ELF-1 (cell line): ENCODE measurements at regions not wholly inside any gene's neighbourhood (a gene's known extent, or its start where the extent isn't known, plus 50 kb on each side); places are given as distances from the start of the nearest gene placed in this dataset.

ENCODE experiments used
- DNase-seq: peaks from one replicate; pipeline ENCODE4 v3.0.0-alpha.2; 2016; ENCODE audit warnings: low read depth, low spot score

DNA sequence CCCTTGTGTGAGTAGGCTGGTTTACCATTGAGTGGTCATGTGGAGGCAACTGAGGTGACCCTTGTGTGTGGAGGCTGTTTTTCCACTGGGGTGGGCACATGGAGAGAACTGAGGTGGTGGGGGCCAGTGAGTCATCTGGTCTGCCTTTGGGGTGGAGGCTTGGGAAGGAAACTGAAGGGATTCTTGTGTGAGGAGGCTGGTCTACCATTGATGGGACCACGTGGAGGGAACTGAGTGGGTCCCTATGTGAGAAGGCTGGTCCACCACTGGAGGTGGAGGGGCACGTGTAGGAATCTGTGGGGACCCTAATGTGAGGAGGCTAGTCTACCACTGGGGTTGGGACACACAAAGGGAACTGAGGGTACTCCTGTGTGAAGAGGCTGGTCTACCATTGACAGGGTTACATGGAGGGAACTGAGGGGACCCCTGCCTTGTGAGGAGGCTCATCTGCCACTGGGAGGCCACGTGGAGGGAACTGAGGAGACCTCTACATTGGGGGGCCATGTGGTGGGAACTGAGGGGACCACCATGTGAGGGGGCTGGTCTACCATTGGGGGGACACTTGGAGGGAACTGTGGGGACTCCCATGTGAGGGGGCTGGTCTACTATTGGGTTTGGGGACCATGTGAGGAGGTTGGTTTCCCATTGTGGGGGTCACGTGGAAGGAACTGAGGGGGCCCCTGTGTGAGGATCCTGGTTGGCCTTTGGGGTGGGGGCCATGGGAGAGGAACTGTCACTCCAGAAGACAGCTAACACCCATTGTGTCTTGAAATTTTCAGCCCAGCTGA, 164.5 kb downstream of the WNT7A start:
- DNase-seq, result no peak

DNA sequence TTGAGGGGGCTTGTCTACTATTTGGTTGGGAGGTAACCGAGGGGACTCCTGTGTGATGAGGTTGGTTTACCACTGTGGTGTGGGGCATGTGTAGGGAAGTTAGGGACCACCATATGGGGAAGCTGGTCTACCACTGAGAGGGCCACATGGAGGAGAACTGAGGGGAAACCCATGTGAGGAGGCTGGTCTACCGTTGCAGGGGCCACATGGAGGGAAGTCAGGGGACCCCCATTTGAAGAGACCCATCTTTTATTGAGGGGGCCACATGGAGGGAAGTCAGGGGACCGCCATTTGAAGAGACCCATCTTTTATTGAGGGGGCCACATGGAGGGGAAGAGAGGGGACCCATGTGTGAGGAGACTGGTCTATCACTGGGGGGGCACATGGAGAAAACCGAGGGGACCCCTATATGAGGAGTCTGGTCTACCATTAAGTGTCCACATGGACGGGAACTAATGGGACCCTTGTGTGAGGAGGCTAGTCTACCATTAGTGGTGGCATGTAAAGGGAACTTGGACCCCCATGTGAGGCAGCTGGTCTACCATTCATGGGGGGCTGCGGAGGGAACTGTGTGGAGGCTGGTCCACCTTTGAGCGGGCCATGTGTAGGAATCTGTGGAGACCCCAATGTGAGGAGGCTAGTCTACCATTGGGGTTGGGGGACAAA, 165.5 kb downstream of the FBLN2 start:
- no peak for DNase-seq

DNA sequence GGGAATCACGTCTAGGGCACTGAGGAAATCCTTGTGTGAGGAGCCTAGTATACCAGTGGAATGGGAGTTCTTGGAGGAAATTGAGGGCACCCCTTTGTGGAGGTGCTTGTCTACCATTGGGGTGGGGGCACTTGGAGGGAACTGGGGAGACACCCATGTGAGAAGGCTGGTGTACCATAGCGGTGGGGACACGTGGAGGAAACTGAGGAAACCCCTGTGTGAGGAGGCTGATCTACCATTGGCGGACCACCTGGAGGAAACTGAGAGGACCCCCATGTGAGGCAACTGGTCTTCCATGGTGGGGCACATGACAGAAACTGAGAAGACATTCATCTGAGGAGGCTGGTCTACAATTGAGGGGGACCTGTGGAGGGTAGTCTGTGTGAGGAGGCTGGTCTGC, 164.5 kb downstream of the FBLN2 start:
- DNase-seq, result no peak

DNA sequence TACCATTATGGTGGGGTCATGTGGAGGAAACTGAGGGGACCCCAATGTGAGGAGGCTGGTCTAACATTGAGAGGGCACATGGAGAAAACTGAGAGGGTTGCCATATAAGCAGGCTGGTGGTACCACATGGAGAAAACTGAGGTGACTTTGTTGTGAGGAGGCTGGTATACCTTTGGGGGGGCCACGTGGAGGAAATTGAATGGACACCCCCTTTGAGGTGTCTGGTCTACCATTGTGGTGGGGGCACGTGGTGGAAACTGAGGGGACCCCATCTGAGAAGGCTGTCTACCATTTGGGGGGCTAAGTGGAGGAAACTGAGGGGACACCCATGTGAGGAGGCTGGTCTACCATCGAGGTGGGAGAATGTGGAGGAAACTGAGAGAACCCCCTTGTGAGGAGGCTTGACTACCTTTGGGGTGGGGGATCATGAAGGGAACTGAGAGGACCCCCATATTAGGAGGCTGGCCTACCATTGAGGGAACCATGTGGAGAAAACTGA, 163.8 kb downstream of the FBLN2 start:
- DNase-seq, result no peak

DNA sequence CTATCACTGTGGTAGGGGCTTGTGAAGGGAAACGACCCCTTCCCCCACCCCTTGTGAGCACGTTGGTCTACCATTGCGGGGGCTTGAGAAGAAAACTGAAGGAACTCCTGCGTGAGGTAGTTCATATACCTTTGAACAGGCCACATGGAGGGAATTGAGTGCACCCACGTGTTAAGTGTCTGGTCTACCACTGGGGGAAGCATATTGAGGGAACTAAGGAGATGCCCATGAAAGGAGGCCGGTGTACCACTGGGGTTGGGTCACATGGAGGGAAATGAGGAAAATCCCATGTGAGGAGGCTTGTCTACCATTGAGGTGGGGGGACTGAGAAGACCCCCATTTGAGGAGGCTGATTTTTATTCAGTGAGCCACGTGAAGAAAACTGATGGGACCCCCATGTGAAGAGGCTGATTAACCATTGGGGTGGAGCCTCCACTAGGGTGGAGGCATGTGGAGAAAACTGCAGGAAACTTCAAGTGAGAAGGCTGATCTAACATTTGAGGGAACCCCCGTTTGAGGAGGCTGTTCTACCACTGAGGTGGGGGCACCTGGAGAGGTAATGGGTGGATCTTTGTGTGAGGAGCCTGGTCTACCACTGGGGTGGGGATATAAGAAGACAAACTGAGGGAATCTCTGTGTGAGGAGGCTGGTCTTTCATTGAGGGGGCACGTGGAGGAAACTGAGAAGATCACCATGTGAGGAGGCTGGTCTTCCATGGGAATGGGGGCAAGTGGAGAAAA, 163.2 kb downstream of the FBLN2 start:
- no peak for DNase-seq

DNA sequence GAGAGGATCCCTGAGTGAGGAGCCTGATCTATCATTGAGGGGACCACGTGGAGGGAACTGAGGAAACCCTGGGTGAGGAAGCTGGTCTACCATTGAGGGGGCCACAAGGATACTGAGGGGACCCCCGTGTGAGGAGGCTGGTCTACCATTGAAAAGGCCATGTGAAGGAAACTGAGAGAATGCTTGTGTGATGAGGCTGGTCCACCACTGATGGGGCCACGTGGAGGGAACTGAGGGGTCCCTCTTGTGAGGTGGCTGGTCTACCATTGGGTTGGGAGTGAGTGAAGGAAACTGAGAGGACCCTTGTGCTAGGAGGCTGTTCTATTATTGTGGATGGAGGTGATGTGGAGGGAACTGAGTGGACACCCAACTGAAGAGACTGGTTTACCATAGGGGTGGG, 161.3 kb downstream of the FBLN2 start:
- no peak for DNase-seq

DNA sequence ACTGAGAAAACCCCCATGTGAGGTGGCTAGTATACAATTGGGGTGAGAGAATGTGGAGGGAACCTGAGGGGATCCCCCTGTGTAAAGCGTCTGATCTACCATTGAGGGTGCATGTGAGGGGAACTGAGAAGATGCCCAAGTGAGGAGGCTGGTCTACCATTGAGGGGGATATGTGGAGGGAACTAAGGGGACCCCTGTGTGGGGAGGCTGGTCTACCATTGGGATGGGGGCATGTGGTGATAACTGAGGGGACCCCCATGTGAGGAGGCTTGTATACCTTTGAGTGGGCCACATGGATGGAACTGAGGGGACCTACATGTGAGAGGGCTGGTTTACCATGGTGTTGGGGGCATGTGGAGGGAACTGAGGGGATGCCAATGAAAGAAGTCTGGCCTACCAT, 160.8 kb downstream of the FBLN2 start:
- DNase-seq, result no peak

DNA sequence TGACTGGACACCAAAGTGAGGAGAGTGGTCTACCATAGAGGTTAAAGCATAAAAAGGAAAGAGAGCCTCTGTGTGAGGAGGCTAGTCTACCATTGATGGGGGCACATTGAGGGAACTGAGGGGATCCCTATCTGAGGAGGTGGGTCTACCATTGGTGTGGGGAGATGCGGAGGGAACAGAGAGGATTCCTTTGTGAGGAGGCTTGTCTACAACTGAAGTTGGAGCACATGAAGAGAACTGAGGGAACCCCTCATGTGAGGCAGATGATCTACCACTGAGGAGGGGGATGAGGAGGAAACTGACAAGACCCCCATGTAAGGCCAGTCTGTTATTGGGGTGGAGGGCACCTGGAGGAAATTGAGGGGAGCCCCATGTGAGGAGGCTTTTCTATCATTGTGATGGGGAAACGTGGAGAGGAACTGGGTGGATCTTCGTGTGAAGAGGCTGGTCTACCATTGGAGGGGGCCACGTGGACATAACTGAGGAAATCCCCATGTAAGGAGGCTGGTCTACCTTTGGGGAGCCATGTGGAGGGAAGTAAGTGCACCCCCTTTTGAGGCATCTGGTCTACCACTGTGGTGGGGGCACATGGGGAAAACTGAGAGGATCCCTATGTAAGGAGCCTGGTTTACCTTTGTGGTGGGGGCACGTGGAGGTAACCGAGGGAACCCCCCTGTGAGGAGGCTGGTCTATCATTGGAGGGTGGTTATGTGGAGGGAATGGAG, 160.1 kb downstream of the FBLN2 start:
- no peak for DNase-seq

DNA sequence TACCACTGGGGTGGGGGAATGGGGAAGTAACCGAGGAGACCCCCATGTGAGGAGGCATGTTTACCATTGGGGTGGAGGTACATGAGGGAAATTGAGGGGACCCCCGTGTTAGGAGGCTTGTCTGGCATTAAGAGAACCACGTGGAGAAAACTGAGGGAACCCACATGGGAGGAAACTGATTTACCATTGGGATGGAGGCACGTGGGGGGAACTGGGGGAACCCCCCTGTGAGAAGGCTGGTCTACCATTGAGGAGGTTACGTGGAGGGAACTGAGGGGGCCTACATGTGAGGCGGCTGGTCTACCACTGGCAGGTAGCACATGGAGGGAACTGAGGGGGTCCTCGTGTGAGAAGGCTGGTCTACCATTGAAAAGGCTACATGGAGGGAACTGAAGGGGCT, 159.4 kb downstream of the FBLN2 start:
- no peak for DNase-seq

DNA sequence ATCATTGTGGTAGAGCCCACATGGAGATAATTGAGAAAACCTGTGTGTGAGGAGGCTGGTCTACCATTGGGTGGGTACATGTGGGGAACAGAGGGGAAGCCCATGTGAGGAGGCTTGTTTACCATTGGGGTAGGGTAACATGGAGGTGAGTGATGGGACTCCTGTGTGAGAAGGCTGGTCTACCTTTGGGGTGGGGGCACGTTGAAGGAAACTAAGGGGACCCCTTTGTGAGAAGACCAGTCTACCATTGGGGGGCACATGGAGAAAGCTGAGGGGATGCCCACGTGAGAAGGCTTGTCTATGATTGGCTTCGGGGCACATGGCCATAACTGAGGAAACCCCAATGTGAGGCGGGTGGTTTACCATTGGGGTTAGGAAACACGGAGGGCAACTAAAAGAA, 158.5 kb downstream of the FBLN2 start:
- DNase-seq, result no peak

DNA sequence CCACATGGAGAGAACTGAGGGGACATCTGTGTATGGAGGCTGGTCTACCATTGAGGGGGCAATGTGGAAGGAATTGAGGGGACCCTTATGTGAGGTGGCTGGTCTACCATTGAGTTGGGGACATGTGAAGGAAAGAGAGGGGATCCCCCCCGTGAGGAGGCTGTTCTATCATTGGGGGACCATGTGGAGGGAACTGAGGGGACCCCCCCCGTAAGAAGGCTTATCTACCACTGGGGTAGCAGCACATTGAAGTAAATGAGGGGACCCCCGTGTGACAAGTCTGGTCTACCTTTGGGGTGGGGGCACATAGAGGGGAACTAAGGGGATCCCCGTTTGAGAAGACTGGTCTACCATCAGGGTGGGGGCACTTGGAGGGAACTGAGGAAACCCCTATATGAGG, 158.0 kb downstream of the FBLN2 start:
- no peak for DNase-seq

DNA sequence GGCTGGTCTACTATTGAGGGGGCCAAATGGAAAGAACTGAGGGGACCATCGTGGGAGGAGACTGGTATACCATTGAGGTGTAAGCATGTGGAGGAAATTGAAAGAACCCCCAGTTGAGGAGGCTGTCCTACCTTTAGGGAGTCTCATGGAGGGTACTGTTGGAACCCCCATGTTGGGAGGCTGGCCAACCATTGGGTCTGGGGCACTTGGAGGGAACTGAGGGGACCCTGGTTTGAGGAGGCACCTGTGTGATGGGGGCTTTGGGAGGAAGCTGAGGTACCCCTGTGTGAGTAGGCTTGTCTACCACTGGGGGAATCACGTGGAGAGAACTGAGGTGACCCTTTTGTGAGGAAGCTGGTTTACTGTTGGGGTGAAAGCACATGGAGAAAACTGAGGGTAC, 157.5 kb downstream of the FBLN2 start:
- DNase-seq, result no peak

DNA sequence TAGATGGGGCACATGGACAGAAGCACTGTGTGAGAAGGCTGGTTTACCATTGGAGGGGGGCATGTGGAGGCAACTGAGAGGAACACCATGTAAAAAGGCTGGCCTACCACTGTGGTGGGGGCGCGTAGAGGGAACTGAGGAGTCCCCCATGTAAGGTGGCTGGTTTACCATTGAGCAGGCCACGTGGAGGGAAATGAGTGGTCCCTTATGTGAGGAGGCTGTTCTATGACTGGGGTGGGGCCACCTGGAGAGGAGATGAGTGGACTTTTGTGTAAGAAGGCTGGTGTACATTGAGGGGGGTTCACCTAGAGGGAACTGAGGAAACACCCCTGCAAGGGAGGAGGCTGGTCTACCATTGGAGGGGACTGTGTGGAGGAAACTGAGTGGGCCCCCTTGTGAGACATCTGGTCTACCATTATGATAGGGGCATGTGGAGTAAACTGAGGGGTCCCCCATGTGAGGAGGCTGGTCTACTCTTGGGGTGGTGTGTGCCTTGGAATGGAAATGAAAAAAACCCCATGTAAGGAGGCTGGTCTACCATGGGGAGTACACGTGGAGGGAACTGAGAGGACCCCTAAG, 156.9 kb downstream of the FBLN2 start:
- no peak for DNase-seq

DNA sequence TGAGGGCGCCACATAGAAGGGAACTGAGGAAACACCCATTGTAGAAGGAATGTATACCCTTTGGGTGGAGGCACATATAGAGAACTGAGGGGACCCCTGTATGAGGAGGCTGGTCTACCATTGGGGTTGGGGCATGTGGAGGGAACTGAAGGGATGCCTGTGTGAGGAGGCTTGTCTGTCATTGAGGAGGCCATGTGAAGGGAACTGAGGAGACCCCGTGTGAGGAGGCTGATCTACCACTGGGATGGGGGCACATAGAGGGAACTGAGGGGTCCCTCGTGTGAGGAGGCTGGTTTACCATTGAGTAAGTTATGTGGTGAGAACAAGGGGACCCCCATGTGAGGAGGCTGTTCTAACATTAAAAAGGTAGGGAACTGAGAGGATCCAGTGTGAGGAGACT, 156.1 kb downstream of the FBLN2 start:
- DNase-seq, result no peak

DNA sequence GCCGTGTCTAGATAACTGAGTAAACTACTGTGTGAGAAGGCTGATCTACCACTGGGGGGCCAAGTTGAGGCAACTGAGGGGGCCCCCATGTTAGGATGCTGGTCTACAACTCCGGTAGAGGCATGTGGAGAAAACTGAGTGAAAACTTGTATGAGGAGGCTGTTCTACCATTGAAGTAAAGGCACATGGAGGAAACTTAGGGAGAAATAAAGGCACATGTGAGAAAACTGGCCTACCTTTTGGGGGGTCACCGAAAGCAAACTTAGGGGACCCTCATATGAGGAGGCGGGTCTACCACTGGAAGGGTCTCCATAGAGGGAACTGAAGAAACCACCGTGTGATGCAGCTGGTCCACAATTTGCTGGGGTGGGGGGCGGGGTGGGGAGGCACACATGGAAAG, 155.2 kb downstream of the FBLN2 start:
- DNase-seq, result no peak

DNA sequence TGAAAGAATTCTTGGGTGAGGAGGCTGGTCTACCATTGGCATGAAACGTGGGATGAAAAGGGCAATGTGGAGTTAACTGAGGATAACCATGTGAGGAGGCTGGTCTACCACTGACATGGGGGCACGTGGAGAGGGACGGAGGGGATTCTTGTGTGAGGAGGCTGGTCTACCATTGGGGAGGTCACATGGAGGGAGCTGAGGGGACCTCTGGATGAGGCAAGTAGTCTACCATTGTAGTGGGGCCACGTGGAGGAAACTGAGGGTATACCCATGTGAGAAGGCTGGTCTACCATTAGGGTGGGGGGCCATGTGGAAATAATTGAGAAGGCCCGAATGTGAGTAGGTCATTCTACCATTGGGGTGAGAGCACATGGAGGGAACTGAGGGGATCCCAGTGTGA, 154.1 kb downstream of the FBLN2 start:
- no peak for DNase-seq

DNA sequence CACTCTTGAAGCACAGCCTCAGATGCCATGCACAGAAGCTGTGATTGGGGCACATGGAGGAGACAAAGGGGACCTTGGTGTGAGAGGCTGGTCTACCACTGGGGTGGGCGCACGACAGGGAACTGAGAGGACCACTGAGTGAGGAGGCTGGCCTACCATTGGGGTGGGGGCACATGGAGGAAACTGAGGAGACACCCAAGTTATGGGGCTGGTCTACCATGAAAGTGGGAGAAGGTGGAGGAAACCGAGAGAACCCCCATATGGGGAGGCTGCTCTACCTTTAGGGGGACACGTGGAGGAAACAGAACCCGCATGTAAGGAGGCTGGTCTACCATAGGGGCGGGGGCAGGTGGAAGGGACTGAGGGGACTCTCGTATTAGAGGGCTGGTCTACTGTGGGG, 153.4 kb downstream of the FBLN2 start:
- DNase-seq, result no peak

DNA sequence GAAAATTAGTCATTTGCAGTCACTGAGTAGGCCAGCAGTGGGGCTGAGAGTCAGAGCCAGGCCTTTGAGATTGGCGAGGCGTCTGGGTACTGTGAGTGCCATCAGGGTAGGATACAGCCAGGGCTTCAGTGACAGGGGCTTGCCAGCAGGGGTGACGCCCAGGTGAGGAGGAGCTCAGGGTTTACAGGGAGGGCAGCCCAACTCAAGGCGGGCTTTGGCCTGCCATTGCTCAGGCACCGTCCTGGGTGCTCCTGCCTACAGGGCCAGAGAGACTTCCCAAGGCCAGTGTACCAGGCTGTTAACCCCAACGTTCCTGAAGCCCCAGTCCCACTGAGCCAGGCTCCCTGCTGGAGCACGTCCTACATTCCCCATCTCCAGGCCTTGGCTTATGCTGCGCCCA, 152.0 kb downstream of the FBLN2 start:
- DNase-seq, result no peak

DNA sequence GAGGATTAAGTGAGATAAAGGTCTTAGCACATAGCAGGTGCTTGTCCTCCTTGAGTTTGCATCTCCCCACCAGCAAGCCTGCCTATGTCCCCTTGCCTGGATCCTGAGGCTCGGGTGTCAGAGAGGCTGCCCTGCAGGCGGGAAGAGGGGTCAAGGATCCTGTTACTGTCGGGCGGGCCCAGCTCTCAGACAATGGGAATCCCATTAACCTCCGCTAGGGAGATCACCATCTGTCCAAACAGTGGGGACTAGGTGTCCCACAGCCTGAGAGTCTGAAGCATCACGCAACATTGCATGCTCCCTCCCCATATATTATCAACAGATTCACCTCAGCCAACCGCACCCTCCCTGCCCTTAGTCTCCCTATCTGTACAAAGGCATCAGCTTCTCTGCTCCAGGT, 151.4 kb downstream of the FBLN2 start:
- peak; percentile 48 for DNase-seq

DNA sequence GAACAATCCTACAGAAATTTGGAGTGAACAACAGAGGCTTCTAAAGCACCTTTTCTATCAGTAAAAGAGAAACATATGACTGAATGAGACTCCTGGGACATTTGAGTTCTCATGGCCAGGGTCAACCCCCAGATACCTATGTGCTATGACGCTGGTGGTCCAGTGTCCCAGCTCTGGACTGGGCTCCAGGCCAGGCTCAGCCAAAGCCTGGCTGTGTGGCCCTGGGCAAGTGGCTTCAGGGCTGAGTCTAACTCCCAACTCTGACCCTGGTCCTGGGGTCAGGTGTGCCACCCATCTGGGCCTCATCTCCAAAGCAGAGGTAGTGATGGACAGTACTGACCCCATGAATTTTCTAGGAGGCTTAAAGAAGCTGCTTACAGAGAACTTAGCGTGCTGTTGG, 147.8 kb downstream of the FBLN2 start:
- no peak for DNase-seq

DNA sequence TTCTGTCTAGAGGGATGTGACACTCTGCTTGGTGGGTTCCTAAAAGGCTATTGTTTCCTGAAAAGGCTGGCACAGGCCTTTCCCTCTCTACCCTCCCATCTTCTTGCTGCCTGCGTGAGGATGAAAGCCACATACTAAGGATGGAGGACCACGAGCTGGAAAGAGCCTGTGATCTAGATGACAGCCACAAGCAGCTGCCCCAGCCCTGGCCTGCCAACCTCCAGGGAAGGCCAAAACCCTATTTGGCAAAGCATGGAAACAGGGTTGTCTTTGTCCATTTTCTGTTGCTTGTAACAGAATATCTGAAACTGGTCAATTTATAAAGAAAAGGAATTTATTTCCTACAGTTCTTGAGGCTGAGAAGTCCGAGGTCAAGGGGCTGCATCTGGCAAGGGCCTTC, 144.5 kb downstream of the FBLN2 start:
- no peak for DNase-seq

DNA sequence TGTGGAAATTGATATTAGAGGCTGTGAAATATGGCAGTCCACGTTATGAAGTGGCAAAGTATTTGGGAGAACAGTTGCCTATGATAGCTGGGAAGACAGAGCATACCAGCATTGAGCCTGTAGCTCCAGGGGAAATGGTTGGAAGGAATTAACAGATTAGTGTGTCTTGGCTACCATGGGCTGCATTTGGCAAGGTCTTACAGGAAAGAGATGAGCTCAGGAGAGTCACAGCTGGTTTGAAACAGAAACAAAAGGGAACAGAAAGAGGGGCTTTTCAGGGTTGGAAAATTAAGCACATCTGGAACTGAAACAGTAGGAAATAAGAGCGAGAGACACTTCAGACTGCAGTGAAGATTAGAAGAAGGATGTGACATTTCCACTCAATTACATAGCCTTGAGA, 141.7 kb downstream of the FBLN2 start:
- DNase-seq, result no peak
